WTC11 (cell line): ENCODE measurements at regions not wholly inside any gene's neighbourhood (a gene's known extent, or its start where the extent isn't known, plus 50 kb on each side); places are given as distances from the start of the nearest gene placed in this dataset.

ENCODE experiments used
- ATAC-seq: fragments of 200-7000 bp; cut with Tn5 transposase; 2 replicates; pipeline ENCODE4 v1.10.0; 2021; ENCODE audit warnings: mild to moderate bottlenecking, moderate library complexity
- CTCF ChIA-PET: fragments of 300-600 bp; sonication (Branson Sonifier 250); formaldehyde crosslinking; loops from one replicate; lab custom pipeline; 2021; ENCODE audit warnings: antibody characterized with exemption; lab: Charles Lee
- POLR2A ChIA-PET: fragments of 350-600 bp; sonication (Branson Sonifier 250); formaldehyde crosslinking; loops from one replicate; lab custom pipeline; 2021; ENCODE audit warnings: antibody characterized with exemption; lab: Charles Lee
- DNase-seq: peaks from one replicate; pipeline ENCODE4 v3.0.0; 2021; ENCODE audit warnings: low spot score
- H3K27ac Mint-ChIP-seq: 2 replicates; pipeline ENCODE4 v1.8.0; 2021; ENCODE audit warnings: mixed read lengths
- H3K27me3 Mint-ChIP-seq: 2 replicates; pipeline ENCODE4 v1.8.0; 2021; ENCODE audit warnings: low read depth, mild to moderate bottlenecking, moderate library complexity, mixed read lengths
- H3K36me3 Mint-ChIP-seq: 2 replicates; pipeline ENCODE4 v1.8.0; 2021; ENCODE audit warnings: mixed read lengths
- H3K4me1 Mint-ChIP-seq: 2 replicates; pipeline ENCODE4 v1.8.0; 2022; ENCODE audit warnings: mixed read lengths
- H3K4me3 Mint-ChIP-seq: 2 replicates; pipeline ENCODE4 v1.8.0; 2021; ENCODE audit warnings: mild to moderate bottlenecking, moderate library complexity, mixed read lengths
- H3K9me3 Mint-ChIP-seq: 2 replicates; pipeline ENCODE4 v1.8.0; 2021; ENCODE audit warnings: mixed read lengths
- CDX4 ChIP-seq: fragments of 250-450 bp; sonication (Bioruptor Pico); IDR thresholded peaks from 2 replicates; pipeline ENCODE4 v1.9.0; 2021; ENCODE audit warnings: moderate library complexity, mild to moderate bottlenecking, inconsistent platforms, borderline replicate concordance
- E2F4 ChIP-seq: sonication (generic); formaldehyde crosslinking; IDR thresholded peaks from 2 replicates; pipeline ENCODE4 v1.8.1; 2022; ENCODE audit warnings: low read depth, mild to moderate bottlenecking, moderate library complexity, missing genetic modification reagents, borderline replicate concordance
- ESRRA ChIP-seq: sonication (generic); formaldehyde crosslinking; IDR thresholded peaks from 2 replicates; pipeline ENCODE4 v1.8.1; 2022; ENCODE audit warnings: mild to moderate bottlenecking, missing genetic modification reagents, borderline replicate concordance
- GRHL2 ChIP-seq: fragments of 250-450 bp; sonication (Bioruptor Pico); IDR thresholded peaks from 2 replicates; pipeline ENCODE4 v1.8.0; 2022; ENCODE audit warnings: mild to moderate bottlenecking, moderate library complexity; ENCODE audit not compliant: insufficient replicate concordance, severe bottlenecking
- HMGA2 ChIP-seq: fragments of 250-450 bp; sonication (Bioruptor Pico); IDR thresholded peaks from 2 replicates; pipeline ENCODE4 v1.4.0; 2021; ENCODE audit warnings: mild to moderate bottlenecking, moderate library complexity
- JUN ChIP-seq: sonication (generic); formaldehyde crosslinking; IDR thresholded peaks from 2 replicates; pipeline ENCODE4 v1.8.0; 2023; ENCODE audit warnings: mild to moderate bottlenecking, missing genetic modification reagents
- NFATC4 ChIP-seq: fragments of 250-450 bp; sonication (Bioruptor Pico); IDR thresholded peaks from 2 replicates; pipeline ENCODE4 v1.9.0; 2021; ENCODE audit warnings: mild to moderate bottlenecking
- NR2C2 ChIP-seq: sonication (generic); formaldehyde crosslinking; IDR thresholded peaks from 2 replicates; pipeline ENCODE4 v1.8.0; 2022; ENCODE audit warnings: mild to moderate bottlenecking, missing genetic modification reagents
- RELA ChIP-seq: sonication (generic); formaldehyde crosslinking; IDR thresholded peaks from 2 replicates; pipeline ENCODE4 v1.8.1; 2022; ENCODE audit warnings: missing genetic modification reagents, mild to moderate bottlenecking, borderline replicate concordance
- SOX15 ChIP-seq: fragments of 250-450 bp; sonication (Bioruptor Pico); IDR thresholded peaks from 2 replicates; pipeline ENCODE4 v1.9.0; 2021; ENCODE audit warnings: mild to moderate bottlenecking
- ZNF219 ChIP-seq: sonication (generic); formaldehyde crosslinking; IDR thresholded peaks from 2 replicates; pipeline ENCODE4 v1.8.0; 2023; ENCODE audit warnings: missing genetic modification reagents, mild to moderate bottlenecking, borderline replicate concordance
- ZNF425 ChIP-seq: fragments of 250-450 bp; sonication (Bioruptor Pico); conservative IDR thresholded peaks from 2 replicates; pipeline ENCODE4 v1.9.0; 2021; ENCODE audit warnings: mild to moderate bottlenecking
- ZNF671 ChIP-seq: fragments of 250-450 bp; sonication (Bioruptor Pico); IDR thresholded peaks from 2 replicates; pipeline ENCODE4 v1.8.0; 2021; ENCODE audit warnings: mild to moderate bottlenecking
- TF ChIP-seq, protein P1 (sequence below): sonication (generic); formaldehyde crosslinking; IDR thresholded peaks from 2 replicates; pipeline ENCODE4 v1.8.0; 2023; ENCODE audit warnings: missing genetic modification reagents, mild to moderate bottlenecking, borderline replicate concordance
- TF ChIP-seq, protein P2 (sequence below): sonication (generic); formaldehyde crosslinking; IDR thresholded peaks from 2 replicates; pipeline ENCODE4 v1.8.1; 2023; ENCODE audit warnings: mild to moderate bottlenecking, moderate library complexity, missing genetic modification reagents
- TF ChIP-seq, protein P3 (sequence below): fragments of 250-450 bp; sonication (Bioruptor Pico); IDR thresholded peaks from 2 replicates; pipeline ENCODE4 v2.1.2; 2022; ENCODE audit warnings: mild to moderate bottlenecking, moderate library complexity
- TF ChIP-seq, protein P4 (sequence below): sonication (generic); formaldehyde crosslinking; IDR thresholded peaks from 2 replicates; pipeline ENCODE4 v1.8.0; 2022; ENCODE audit warnings: mild to moderate bottlenecking, missing genetic modification reagents

- POLR2A ChIA-PET = no interaction called here
- no peak overlapping the region for H3K4me3 Mint-ChIP-seq
- peak; percentile 94 for ATAC-seq
Observed at GRCh38 chr7:118005026-118005425, 131.8 kb upstream of the CTTNBP2 start.

GRCh38 chr7:118006979-118007378 lies 133.7 kb upstream of the CTTNBP2 start:
- Mint-ChIP-seq H3K36me3 (no peaks in the 10 kb centered on the region), H3K9me3 (no peaks in the 10 kb centered on the region; the same call in 1 of the 2 replicates), H3K4me3 (no peak overlapping the region), H3K4me1 (peaks cover 15% of the 10 kb centered on the region), H3K27ac (no peak overlapping the region), H3K27me3 (peaks cover 4% of the 10 kb centered on the region; the same call in 1 of the 2 replicates)
- no peak for ATAC-seq
- DNase-seq = no peak
- TF ChIP-seq ZNF671 (CRISPR knock-in tag) = no peak
- TF ChIP-seq JUN (CRISPR knock-in tag) = no peak
- no peak for TF ChIP-seq ZNF219 (CRISPR knock-in tag)
- CTCF ChIA-PET = interaction anchor here (0.9 kb wide), 1 partner anchor 14 kb away, joined by 3 read pairs; no protein-coding TSS in a partner anchor
- POLR2A ChIA-PET = no interaction called here

More at GRCh38 chr7:118005026-118005425, 131.8 kb upstream of the CTTNBP2 start:
- no peak for DNase-seq
- CTCF ChIA-PET = interaction anchor here (0.6 to 1.3 kb wide), 3 partner anchors 10 to 195 kb away, joined by 3 to 6 read pairs (median 3); no protein-coding TSS in a partner anchor
- H3K4me1 Mint-ChIP-seq = peaks cover 15% of the 10 kb centered on the region
- no peak overlapping the region for H3K27ac Mint-ChIP-seq
- no peaks in the 10 kb centered on the region; the same call in 1 of the 2 replicates for H3K9me3 Mint-ChIP-seq
- TF ChIP-seq ZNF425 (CRISPR knock-in tag) (no peak), ZNF671 (CRISPR knock-in tag) (no peak), GRHL2 (CRISPR knock-in tag) (no peak), NR2C2 (CRISPR knock-in tag) (no peak), SOX15 (no peak), NFATC4 (CRISPR knock-in tag) (no peak), ESRRA (no peak)
- TF ChIP-seq, protein P1, sequence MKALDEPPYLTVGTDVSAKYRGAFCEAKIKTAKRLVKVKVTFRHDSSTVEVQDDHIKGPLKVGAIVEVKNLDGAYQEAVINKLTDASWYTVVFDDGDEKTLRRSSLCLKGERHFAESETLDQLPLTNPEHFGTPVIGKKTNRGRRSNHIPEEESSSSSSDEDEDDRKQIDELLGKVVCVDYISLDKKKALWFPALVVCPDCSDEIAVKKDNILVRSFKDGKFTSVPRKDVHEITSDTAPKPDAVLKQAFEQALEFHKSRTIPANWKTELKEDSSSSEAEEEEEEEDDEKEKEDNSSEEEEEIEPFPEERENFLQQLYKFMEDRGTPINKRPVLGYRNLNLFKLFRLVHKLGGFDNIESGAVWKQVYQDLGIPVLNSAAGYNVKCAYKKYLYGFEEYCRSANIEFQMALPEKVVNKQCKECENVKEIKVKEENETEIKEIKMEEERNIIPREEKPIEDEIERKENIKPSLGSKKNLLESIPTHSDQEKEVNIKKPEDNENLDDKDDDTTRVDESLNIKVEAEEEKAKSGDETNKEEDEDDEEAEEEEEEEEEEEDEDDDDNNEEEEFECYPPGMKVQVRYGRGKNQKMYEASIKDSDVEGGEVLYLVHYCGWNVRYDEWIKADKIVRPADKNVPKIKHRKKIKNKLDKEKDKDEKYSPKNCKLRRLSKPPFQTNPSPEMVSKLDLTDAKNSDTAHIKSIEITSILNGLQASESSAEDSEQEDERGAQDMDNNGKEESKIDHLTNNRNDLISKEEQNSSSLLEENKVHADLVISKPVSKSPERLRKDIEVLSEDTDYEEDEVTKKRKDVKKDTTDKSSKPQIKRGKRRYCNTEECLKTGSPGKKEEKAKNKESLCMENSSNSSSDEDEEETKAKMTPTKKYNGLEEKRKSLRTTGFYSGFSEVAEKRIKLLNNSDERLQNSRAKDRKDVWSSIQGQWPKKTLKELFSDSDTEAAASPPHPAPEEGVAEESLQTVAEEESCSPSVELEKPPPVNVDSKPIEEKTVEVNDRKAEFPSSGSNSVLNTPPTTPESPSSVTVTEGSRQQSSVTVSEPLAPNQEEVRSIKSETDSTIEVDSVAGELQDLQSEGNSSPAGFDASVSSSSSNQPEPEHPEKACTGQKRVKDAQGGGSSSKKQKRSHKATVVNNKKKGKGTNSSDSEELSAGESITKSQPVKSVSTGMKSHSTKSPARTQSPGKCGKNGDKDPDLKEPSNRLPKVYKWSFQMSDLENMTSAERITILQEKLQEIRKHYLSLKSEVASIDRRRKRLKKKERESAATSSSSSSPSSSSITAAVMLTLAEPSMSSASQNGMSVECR = no peak
- TF ChIP-seq, protein P2, sequence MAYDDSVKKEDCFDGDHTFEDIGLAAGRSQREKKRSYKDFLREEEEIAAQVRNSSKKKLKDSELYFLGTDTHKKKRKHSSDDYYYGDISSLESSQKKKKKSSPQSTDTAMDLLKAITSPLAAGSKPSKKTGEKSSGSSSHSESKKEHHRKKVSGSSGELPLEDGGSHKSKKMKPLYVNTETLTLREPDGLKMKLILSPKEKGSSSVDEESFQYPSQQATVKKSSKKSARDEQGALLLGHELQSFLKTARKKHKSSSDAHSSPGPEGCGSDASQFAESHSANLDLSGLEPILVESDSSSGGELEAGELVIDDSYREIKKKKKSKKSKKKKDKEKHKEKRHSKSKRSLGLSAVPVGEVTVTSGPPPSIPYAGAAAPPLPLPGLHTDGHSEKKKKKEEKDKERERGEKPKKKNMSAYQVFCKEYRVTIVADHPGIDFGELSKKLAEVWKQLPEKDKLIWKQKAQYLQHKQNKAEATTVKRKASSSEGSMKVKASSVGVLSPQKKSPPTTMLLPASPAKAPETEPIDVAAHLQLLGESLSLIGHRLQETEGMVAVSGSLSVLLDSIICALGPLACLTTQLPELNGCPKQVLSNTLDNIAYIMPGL = no peak
- peaks cover 4% of the 10 kb centered on the region; the same call in 1 of the 2 replicates for H3K27me3 Mint-ChIP-seq
- no peaks in the 10 kb centered on the region for H3K36me3 Mint-ChIP-seq

- H3K4me3 Mint-ChIP-seq = no peak overlapping the region
- no peaks in the 10 kb centered on the region for H3K27me3 Mint-ChIP-seq
- no peaks in the 10 kb centered on the region; the same call in 1 of the 2 replicates for H3K9me3 Mint-ChIP-seq
- ATAC-seq (no peak), DNase-seq (no peak)
- ChIA-PET CTCF (no interaction called here), POLR2A (no interaction called here)
- peaks cover 7% of the 10 kb centered on the region for H3K4me1 Mint-ChIP-seq
- H3K27ac Mint-ChIP-seq = no peak overlapping the region
- H3K36me3 Mint-ChIP-seq = no peaks in the 10 kb centered on the region
- TF ChIP-seq RELA (CRISPR knock-in tag) (no peak), HMGA2 (CRISPR knock-in tag) (no peak), CDX4 (CRISPR knock-in tag) (no peak), E2F4 (CRISPR knock-in tag) (no peak)
- TF ChIP-seq, protein P3, sequence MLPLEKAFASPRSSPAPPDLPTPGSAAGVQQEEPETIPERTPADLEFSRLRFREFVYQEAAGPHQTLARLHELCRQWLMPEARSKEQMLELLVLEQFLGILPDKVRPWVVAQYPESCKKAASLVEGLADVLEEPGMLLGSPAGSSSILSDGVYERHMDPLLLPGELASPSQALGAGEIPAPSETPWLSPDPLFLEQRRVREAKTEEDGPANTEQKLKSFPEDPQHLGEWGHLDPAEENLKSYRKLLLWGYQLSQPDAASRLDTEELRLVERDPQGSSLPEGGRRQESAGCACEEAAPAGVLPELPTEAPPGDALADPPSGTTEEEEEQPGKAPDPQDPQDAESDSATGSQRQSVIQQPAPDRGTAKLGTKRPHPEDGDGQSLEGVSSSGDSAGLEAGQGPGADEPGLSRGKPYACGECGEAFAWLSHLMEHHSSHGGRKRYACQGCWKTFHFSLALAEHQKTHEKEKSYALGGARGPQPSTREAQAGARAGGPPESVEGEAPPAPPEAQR (CRISPR knock-in tag) = no peak
- TF ChIP-seq, protein P4, sequence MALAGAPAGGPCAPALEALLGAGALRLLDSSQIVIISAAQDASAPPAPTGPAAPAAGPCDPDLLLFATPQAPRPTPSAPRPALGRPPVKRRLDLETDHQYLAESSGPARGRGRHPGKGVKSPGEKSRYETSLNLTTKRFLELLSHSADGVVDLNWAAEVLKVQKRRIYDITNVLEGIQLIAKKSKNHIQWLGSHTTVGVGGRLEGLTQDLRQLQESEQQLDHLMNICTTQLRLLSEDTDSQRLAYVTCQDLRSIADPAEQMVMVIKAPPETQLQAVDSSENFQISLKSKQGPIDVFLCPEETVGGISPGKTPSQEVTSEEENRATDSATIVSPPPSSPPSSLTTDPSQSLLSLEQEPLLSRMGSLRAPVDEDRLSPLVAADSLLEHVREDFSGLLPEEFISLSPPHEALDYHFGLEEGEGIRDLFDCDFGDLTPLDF (CRISPR knock-in tag) = no peak
Observed at GRCh38 chr7:118009419-118009818, 136.2 kb upstream of the CTTNBP2 start.
